GM12878 (cell line): ENCODE measurements at regions not wholly inside any gene's neighbourhood (a gene's known extent, or its start where the extent isn't known, plus 50 kb on each side); places are given as distances from the start of the nearest gene placed in this dataset.

Experiments used
- ATAC-seq: fragments of 200-7000 bp; cut with Tn5 transposase; 3 replicates; pipeline ENCODE4 v1.9.1; 2020; ENCODE audit warnings: mild to moderate bottlenecking, moderate library complexity
- BruUV-seq: library from RNA; stranded (reverse); fragments of 400-500 nt; replicated peaks from 2 replicates; lab custom pipeline; 2021; lab: Mats Ljungman, UMichigan
- CTCF ChIA-PET: fragments of 300-600 bp; sonication (Branson Sonifier 250); formaldehyde crosslinking; extraction: SDS; loops from one replicate; lab custom pipeline; 2021; ENCODE audit warnings: inconsistent platforms; lab: Yijun Ruan, JAX
- POLR2A ChIA-PET: fragments of 350-600 bp; formaldehyde crosslinking; extraction: SDS; loops from one replicate; lab custom pipeline; 2021; ENCODE audit warnings: inconsistent platforms; lab: Charles Lee
- RAD21 ChIA-PET: fragments of 300-600 bp; sonication (Branson Sonifier 250); formaldehyde crosslinking; loops from one replicate; lab custom pipeline; 2023; ENCODE audit warnings: antibody characterized with exemption; ENCODE audit not compliant: unreplicated experiment; lab: Charles Lee
- SMC1A ChIA-PET: fragments of 300-600 bp; sonication (Branson Sonifier 250); formaldehyde crosslinking; loops from one replicate; lab custom pipeline; 2023; ENCODE audit not compliant: unreplicated experiment, uncharacterized antibody; lab: Charles Lee
- DNase-seq: peaks from one replicate; pipeline ENCODE4 v3.0.0-alpha.2; 2011; ENCODE audit warnings: low read depth, low spot score
- FAIRE-seq: peaks from 3 replicates; lab custom pipeline; 2011; peaks lifted over from hg19 to GRCh38; lab: Jason Lieb, UNC
- H2AFZ ChIP-seq: 2 replicates; pipeline ENCODE4 v1.6.0; 2011; ENCODE audit warnings: low read depth, low read length, control low read depth; ENCODE audit not compliant: control insufficient read depth
- H3K27ac ChIP-seq: 2 replicates; pipeline ENCODE4 v1.5.1; 2011; ENCODE audit warnings: control low read depth; ENCODE audit not compliant: control insufficient read depth, insufficient read depth
- H3K27me3 ChIP-seq, 2 experiments: replicated peaks in 1 of 2; 2 replicates each; pipeline versions ENCODE4 v1.6.0 to v1.6.1; 2011; ENCODE audit warnings: low read length in 1 of 2; ENCODE audit not compliant: control insufficient read depth in 2 of 2, insufficient read depth in 2 of 2
- H3K36me3 ChIP-seq, 2 experiments: 2 replicates each; pipeline ENCODE4 v1.5.1; 2011; ENCODE audit warnings: low read length in 1 of 2; ENCODE audit not compliant: control insufficient read depth in 2 of 2, insufficient read depth in 2 of 2
- H3K4me1 ChIP-seq: 2 replicates; pipeline ENCODE4 v1.6.1; 2011; ENCODE audit warnings: mild to moderate bottlenecking, low read length, moderate library complexity, mixed read lengths; ENCODE audit not compliant: control insufficient read depth, insufficient read depth
- H3K4me2 ChIP-seq: 2 replicates; pipeline ENCODE4 v1.6.0; 2011; ENCODE audit warnings: control low read depth; ENCODE audit not compliant: control insufficient read depth, insufficient read depth
- H3K4me3 ChIP-seq: fragments of 200-600 bp; sonication (generic); 2 replicates; pipeline ENCODE4 v1.5.1; 2016
- H3K79me2 ChIP-seq: 2 replicates; pipeline ENCODE4 v1.6.0; 2011; ENCODE audit warnings: low read length; ENCODE audit not compliant: control insufficient read depth, insufficient read depth
- H3K9ac ChIP-seq: 2 replicates; pipeline ENCODE4 v1.8.0; 2011; ENCODE audit warnings: low read length, control low read depth, mixed read lengths; ENCODE audit not compliant: control insufficient read depth, insufficient read depth
- H3K9me3 ChIP-seq: replicated peaks from 3 replicates; pipeline ENCODE4 v1.5.1; 2011; ENCODE audit warnings: mild to moderate bottlenecking, low read length; ENCODE audit not compliant: control insufficient read depth, insufficient read depth
- H4K20me1 ChIP-seq: 2 replicates; pipeline ENCODE4 v1.6.0; 2011; ENCODE audit not compliant: control insufficient read depth, insufficient read depth
- BRCA1 ChIP-seq: IDR thresholded peaks from 2 replicates; pipeline ENCODE4 v1.6.1; 2011; ENCODE audit warnings: low read depth, low read length, improper control_type of control experiment
- LARP7 ChIP-seq: fragments of 450-650 bp; IDR thresholded peaks from 2 replicates; pipeline ENCODE4 v1.6.1; 2017; ENCODE audit warnings: mild to moderate bottlenecking
- NFIC ChIP-seq: IDR thresholded peaks from 2 replicates; pipeline ENCODE4 v1.6.1; 2012; ENCODE audit warnings: low read depth, mild to moderate bottlenecking, inconsistent platforms, low read length, moderate library complexity
- SP1 ChIP-seq: IDR thresholded peaks from one replicate; pipeline ENCODE4 v1.6.1; 2011; ENCODE audit warnings: low read depth, low read length
- ZBED1 ChIP-seq: IDR thresholded peaks from 2 replicates; pipeline ENCODE4 v1.6.1; 2016; ENCODE audit warnings: borderline replicate concordance
- WGBS: methylation state at CpG from one replicate; pipeline ENCODE4 v1.1.6; 2016; ENCODE audit warnings: low lambda C conversion rate; ENCODE audit not compliant: insufficient replicate concordance, insufficient coverage; ENCODE audit errors: missing lambda C conversion rate; 5-methylcytosine and 5-hydroxymethylcytosine counted together
- in situ Hi-C: fragments of 300-500 bp; cut with MboI; formaldehyde crosslinking; loops from 9 replicates; pipeline ENCODE4 v1.14.3; 2018; ENCODE audit warnings: mixed read lengths
- intact Hi-C: fragments of 100-400 bp; cut with micrococcal nuclease; formaldehyde crosslinking; loops from one replicate; pipeline ENCODE4 v1.14.2; 2022; ENCODE audit not compliant: unreplicated experiment
- TF ChIP-seq, protein P1 (sequence below): fragments of 450-650 bp; formaldehyde crosslinking; IDR thresholded peaks from 2 replicates; pipeline ENCODE4 v1.5.0; 2022; ENCODE audit warnings: mild to moderate bottlenecking, missing genetic modification characterization
- TF ChIP-seq, protein P2 (sequence below): IDR thresholded peaks from 2 replicates; pipeline ENCODE4 v1.6.1; 2012; ENCODE audit warnings: low read length, inconsistent platforms
- TF ChIP-seq, protein P3 (sequence below): fragments of 450-650 bp; IDR thresholded peaks from 2 replicates; pipeline ENCODE4 v1.6.1; 2017; ENCODE audit warnings: antibody characterized with exemption, mild to moderate bottlenecking, moderate library complexity

DNA sequence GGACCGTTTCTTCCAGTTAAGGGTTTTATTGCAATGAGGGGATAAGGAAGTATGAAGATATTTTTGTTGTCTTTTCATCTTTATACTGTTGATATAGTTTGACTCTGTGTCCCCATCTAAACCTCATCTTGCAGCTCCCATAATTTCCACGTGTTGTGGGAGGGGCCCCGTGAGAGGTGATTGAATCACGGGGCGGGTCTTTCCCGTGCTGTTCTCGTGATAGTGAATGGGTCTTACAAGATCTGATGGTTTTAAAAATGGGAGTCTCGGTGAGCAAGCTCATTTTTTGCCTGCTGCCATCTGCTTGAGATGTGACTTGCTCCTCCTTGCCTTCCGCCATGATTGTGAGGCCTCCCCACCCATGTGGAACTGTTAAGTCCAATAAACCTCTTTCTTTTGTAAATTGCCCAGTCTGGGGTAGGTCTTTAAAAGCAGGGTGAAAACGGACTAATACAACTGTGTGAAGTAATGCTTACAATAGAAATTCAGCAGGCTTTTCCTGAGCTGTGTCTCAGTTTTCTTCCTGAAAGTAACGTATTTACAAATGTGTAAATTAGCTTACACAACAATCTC lies 377.3 kb downstream of the SIPA1L2 start:
- Histone ChIP-seq H3K79me2 (no peaks in the 10 kb centered on the region), H3K9ac (no peak overlapping the region), H2AFZ (no peak overlapping the region), H3K4me2 (no peak overlapping the region), H4K20me1 (no peaks in the 10 kb centered on the region), H3K4me1 (no peaks in the 10 kb centered on the region)
- no peak for FAIRE-seq
- DNase-seq = no peak
- intact Hi-C loops = no loop called here
- TF ChIP-seq, protein P1, sequence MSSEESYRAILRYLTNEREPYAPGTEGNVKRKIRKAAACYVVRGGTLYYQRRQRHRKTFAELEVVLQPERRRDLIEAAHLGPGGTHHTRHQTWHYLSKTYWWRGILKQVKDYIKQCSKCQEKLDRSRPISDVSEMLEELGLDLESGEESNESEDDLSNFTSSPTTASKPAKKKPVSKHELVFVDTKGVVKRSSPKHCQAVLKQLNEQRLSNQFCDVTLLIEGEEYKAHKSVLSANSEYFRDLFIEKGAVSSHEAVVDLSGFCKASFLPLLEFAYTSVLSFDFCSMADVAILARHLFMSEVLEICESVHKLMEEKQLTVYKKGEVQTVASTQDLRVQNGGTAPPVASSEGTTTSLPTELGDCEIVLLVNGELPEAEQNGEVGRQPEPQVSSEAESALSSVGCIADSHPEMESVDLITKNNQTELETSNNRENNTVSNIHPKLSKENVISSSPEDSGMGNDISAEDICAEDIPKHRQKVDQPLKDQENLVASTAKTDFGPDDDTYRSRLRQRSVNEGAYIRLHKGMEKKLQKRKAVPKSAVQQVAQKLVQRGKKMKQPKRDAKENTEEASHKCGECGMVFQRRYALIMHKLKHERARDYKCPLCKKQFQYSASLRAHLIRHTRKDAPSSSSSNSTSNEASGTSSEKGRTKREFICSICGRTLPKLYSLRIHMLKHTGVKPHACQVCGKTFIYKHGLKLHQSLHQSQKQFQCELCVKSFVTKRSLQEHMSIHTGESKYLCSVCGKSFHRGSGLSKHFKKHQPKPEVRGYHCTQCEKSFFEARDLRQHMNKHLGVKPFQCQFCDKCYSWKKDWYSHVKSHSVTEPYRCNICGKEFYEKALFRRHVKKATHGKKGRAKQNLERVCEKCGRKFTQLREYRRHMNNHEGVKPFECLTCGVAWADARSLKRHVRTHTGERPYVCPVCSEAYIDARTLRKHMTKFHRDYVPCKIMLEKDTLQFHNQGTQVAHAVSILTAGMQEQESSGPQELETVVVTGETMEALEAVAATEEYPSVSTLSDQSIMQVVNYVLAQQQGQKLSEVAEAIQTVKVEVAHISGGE = no peak
- TF ChIP-seq, protein P2, sequence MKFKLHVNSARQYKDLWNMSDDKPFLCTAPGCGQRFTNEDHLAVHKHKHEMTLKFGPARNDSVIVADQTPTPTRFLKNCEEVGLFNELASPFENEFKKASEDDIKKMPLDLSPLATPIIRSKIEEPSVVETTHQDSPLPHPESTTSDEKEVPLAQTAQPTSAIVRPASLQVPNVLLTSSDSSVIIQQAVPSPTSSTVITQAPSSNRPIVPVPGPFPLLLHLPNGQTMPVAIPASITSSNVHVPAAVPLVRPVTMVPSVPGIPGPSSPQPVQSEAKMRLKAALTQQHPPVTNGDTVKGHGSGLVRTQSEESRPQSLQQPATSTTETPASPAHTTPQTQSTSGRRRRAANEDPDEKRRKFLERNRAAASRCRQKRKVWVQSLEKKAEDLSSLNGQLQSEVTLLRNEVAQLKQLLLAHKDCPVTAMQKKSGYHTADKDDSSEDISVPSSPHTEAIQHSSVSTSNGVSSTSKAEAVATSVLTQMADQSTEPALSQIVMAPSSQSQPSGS = no peak
- TF ChIP-seq BRCA1 = no peak
- no peak for TF ChIP-seq NFIC
- no peak for TF ChIP-seq SP1
- TF ChIP-seq, protein P3, sequence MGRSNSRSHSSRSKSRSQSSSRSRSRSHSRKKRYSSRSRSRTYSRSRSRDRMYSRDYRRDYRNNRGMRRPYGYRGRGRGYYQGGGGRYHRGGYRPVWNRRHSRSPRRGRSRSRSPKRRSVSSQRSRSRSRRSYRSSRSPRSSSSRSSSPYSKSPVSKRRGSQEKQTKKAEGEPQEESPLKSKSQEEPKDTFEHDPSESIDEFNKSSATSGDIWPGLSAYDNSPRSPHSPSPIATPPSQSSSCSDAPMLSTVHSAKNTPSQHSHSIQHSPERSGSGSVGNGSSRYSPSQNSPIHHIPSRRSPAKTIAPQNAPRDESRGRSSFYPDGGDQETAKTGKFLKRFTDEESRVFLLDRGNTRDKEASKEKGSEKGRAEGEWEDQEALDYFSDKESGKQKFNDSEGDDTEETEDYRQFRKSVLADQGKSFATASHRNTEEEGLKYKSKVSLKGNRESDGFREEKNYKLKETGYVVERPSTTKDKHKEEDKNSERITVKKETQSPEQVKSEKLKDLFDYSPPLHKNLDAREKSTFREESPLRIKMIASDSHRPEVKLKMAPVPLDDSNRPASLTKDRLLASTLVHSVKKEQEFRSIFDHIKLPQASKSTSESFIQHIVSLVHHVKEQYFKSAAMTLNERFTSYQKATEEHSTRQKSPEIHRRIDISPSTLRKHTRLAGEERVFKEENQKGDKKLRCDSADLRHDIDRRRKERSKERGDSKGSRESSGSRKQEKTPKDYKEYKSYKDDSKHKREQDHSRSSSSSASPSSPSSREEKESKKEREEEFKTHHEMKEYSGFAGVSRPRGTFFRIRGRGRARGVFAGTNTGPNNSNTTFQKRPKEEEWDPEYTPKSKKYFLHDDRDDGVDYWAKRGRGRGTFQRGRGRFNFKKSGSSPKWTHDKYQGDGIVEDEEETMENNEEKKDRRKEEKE = no peak
- no peak for TF ChIP-seq LARP7
- TF ChIP-seq ZBED1 = no peak
- TF ChIP-seq, all 136 proteins: peak for 0
- no peaks in the 10 kb centered on the region; a peak in 2 of 4 replicates for H3K27me3 ChIP-seq
- no peak overlapping the region for H3K4me3 ChIP-seq
- no peaks in the 10 kb centered on the region for H3K36me3 ChIP-seq
- no peak for ATAC-seq
- CTCF ChIA-PET = no interaction called here
- H3K9me3 ChIP-seq = no peaks in the 10 kb centered on the region
- in situ Hi-C loops = no loop called here
- 25% methylated on average over 11 of the region's 11 CpGs for WGBS
- RAD21 ChIA-PET = no interaction called here
- BruUV-seq = no TSS peak
- POLR2A ChIA-PET = no interaction called here
- SMC1A ChIA-PET = interaction anchor here (1.2 kb wide), 1 partner anchor 39 kb away, joined by 3 read pairs; no protein-coding TSS in a partner anchor
- H3K27ac ChIP-seq = no peak overlapping the region
